ENCODE measurements at regions not wholly inside any gene's neighbourhood (a gene's known extent, or its start where the extent isn't known, plus 50 kb on each side); places are given as distances from the start of the nearest gene placed in this dataset.

- no peak for DNase-seq (ENCODE audit: low read depth in 1 of 2, low spot score in 1 of 2)
- no peaks in the 10 kb centered on the region for H3K27me3 ChIP-seq (ENCODE audit: insufficient read depth, poor library complexity, severe bottlenecking)
- no peak overlapping the region for H3K4me3 ChIP-seq (replicated peaks; ENCODE audit: insufficient read depth, low read length)
- no peak overlapping the region for H3K27ac ChIP-seq (replicated peaks)
- TF ChIP-seq CTCF (IDR thresholded peaks at IDR 0.05; ENCODE audit: insufficient read depth, low read length), result no peak
- no peak for TF ChIP-seq GABPA (IDR thresholded peaks at IDR 0.05; ENCODE audit: low read depth)
- TF ChIP-seq SPI1 (IDR thresholded peaks at IDR 0.05; ENCODE audit: borderline replicate concordance, low read depth), result no peak
- TF ChIP-seq REST (IDR thresholded peaks at IDR 0.05; ENCODE audit: insufficient replicate concordance, low read depth), result no peak
- TF ChIP-seq POLR2AphosphoS5 (IDR thresholded peaks at IDR 0.05; ENCODE audit: low read depth), result no peak
These were observed 207.7 kb upstream of the SLIT2 start for GRCh38 chr4:20043991-20044390.

GRCh38 chr4:20042769-20043168, 208.9 kb upstream of the SLIT2 start:
- H3K4me3 ChIP-seq (replicated peaks; ENCODE audit: insufficient read depth, low read length), result no peak overlapping the region
- TF ChIP-seq SPI1 (IDR thresholded peaks at IDR 0.05; ENCODE audit: borderline replicate concordance, low read depth) (no peak), POLR2AphosphoS5 (IDR thresholded peaks at IDR 0.05; ENCODE audit: low read depth) (no peak), REST (IDR thresholded peaks at IDR 0.05; ENCODE audit: insufficient replicate concordance, low read depth) (no peak), GABPA (IDR thresholded peaks at IDR 0.05; ENCODE audit: low read depth) (no peak), CTCF (IDR thresholded peaks at IDR 0.05; ENCODE audit: insufficient read depth, low read length) (no peak)
- no peaks in the 10 kb centered on the region for H3K27me3 ChIP-seq (ENCODE audit: insufficient read depth, poor library complexity, severe bottlenecking)
- no peak overlapping the region for H3K27ac ChIP-seq (replicated peaks)
- no peak for DNase-seq (ENCODE audit: low read depth in 1 of 2, low spot score in 1 of 2)

- DNase-seq (ENCODE audit: low read depth in 1 of 2, low spot score in 1 of 2), result no peak
- Histone ChIP-seq H3K4me3 (replicated peaks; ENCODE audit: insufficient read depth, low read length) (no peak overlapping the region), H3K27me3 (ENCODE audit: insufficient read depth, poor library complexity, severe bottlenecking) (no peaks in the 10 kb centered on the region), H3K27ac (replicated peaks) (no peak overlapping the region)
- TF ChIP-seq REST (IDR thresholded peaks at IDR 0.05; ENCODE audit: insufficient replicate concordance, low read depth) (no peak), SPI1 (IDR thresholded peaks at IDR 0.05; ENCODE audit: borderline replicate concordance, low read depth) (no peak), GABPA (IDR thresholded peaks at IDR 0.05; ENCODE audit: low read depth) (no peak), CTCF (IDR thresholded peaks at IDR 0.05; ENCODE audit: insufficient read depth, low read length) (no peak), POLR2AphosphoS5 (IDR thresholded peaks at IDR 0.05; ENCODE audit: low read depth) (no peak)
These were observed 209.8 kb upstream of the SLIT2 start for GRCh38 chr4:20041839-20042407.

Measured in HL-60 (cell line).